MCF 10A (cell line): ENCODE measurements at regions not wholly inside any gene's neighbourhood (a gene's known extent, or its start where the extent isn't known, plus 50 kb on each side); places are given as distances from the start of the nearest gene placed in this dataset.

ENCODE experiments used
- BruUV-seq: library from RNA; stranded (reverse); fragments of 400-500 nt; replicated peaks from 2 replicates; lab custom pipeline; 2021; lab: Mats Ljungman, UMichigan
- CTCF ChIA-PET: fragments of 300-600 bp; sonication (Branson Sonifier 250); formaldehyde crosslinking; extraction: SDS; loops from one replicate; lab custom pipeline; 2021; ENCODE audit warnings: antibody characterized with exemption, inconsistent platforms; lab: Yijun Ruan, JAX
- POLR2A ChIA-PET: fragments of 300-600, 350-650 bp; sonication (Branson Sonifier 250); formaldehyde crosslinking; extraction: SDS; loops from one replicate; lab custom pipeline; 2020; ENCODE audit warnings: antibody characterized with exemption, inconsistent platforms; lab: Yijun Ruan, JAX
- DNase-seq: peaks from one replicate; pipeline ENCODE4 v3.0.0-alpha.2; 2018; ENCODE audit not compliant: unreplicated experiment
- H3K27ac Mint-ChIP-seq: one replicate; pipeline ENCODE4 v1.8.0; 2022; ENCODE audit warnings: mild to moderate bottlenecking, low read depth, mixed read lengths; ENCODE audit not compliant: unreplicated experiment
- H3K27me3 Mint-ChIP-seq: one replicate; pipeline ENCODE4 v1.8.0; 2022; ENCODE audit warnings: mixed read lengths; ENCODE audit not compliant: insufficient read depth, unreplicated experiment
- H3K36me3 Mint-ChIP-seq: one replicate; pipeline ENCODE4 v1.8.0; 2022; ENCODE audit warnings: mild to moderate bottlenecking, moderate library complexity, mixed read lengths; ENCODE audit not compliant: insufficient read depth, unreplicated experiment
- H3K4me1 Mint-ChIP-seq: one replicate; pipeline ENCODE4 v1.8.0; 2022; ENCODE audit warnings: mixed read lengths; ENCODE audit not compliant: insufficient read depth, unreplicated experiment
- H3K4me3 Mint-ChIP-seq: one replicate; pipeline ENCODE4 v1.8.0; 2022; ENCODE audit warnings: mild to moderate bottlenecking, moderate library complexity, mixed read lengths; ENCODE audit not compliant: unreplicated experiment
- H3K9me3 Mint-ChIP-seq: one replicate; pipeline ENCODE4 v1.8.0; 2022; ENCODE audit warnings: mixed read lengths; ENCODE audit not compliant: unreplicated experiment
- CTCF ChIP-seq: fragments of 200-600 bp; IDR thresholded peaks from one replicate; pipeline ENCODE4 v1.8.0; 2022; ENCODE audit warnings: antibody characterized with exemption, mild to moderate bottlenecking; ENCODE audit not compliant: unreplicated experiment
- intact Hi-C: fragments of 100-400 bp; cut with micrococcal nuclease; formaldehyde crosslinking; loops from 2 replicates; pipeline ENCODE4 v1.14.1; 2022

DNA sequence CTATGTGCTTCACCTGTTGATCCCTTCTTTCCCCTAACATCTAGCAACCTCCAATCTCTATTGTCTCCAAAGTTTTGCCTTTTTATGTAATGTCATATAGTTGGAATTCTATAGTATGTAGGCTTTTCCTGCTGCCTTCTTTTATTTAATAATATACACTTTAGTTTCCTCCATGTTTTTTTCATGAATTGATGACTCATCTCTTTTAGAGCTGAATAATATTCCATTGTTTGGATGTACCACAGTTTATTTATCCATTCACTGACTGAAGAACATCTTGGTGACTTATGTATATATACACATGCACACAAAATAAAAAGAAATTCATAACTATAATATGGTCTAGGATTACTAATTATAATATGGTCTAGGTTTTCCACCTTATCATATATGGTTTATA is 1314.2 kb downstream of the OTOL1 start:
- no peaks in the 10 kb centered on the region for H3K9me3 Mint-ChIP-seq
- H3K27me3 Mint-ChIP-seq: no peaks in the 10 kb centered on the region
- H3K27ac Mint-ChIP-seq: no peak overlapping the region
- TF ChIP-seq CTCF: no peak
- no peak overlapping the region for H3K4me3 Mint-ChIP-seq
- no peaks in the 10 kb centered on the region for H3K4me1 Mint-ChIP-seq
- no TSS peak for BruUV-seq
- CTCF ChIA-PET: no interaction called here
- POLR2A ChIA-PET: no interaction called here
- H3K36me3 Mint-ChIP-seq: no peaks in the 10 kb centered on the region
- DNase-seq: no peak
- intact Hi-C loops: no loop called here

DNA sequence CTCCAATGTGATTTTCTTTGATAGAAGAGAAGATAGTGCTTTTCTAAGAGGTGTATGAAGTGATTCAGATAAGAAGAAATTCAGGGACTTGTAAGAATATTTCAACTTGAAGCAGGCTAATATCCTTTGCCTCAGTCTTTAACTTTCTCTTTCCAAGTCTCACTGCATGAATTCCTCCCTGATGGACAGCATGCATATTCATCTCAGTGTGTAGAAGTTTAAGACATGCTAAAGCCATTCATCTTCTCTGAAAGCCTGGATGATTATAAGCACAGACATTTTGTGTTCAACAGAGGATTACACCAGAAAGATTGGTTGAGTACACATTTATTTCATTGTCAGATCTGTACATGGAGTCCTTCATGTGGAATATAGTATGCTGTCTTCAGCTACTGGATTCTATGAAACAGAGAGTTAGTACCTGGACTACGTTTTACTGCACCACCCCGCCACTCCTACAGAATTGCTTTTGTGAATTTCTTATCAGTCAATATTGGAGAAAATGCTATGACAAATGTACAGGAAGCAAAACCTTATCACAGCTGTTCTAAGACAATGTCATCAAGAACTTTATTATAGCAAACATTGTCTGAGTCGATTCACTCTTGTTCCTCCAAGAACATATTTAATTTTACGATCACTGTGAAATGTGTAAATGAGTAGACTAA is 1346.1 kb downstream of the OTOL1 start:
- no peak for TF ChIP-seq CTCF
- Mint-ChIP-seq H3K27ac (no peak overlapping the region), H3K36me3 (no peaks in the 10 kb centered on the region), H3K4me1 (no peaks in the 10 kb centered on the region), H3K27me3 (no peaks in the 10 kb centered on the region), H3K9me3 (no peaks in the 10 kb centered on the region), H3K4me3 (no peak overlapping the region)
- no peak for DNase-seq
- intact Hi-C loops: no loop called here
- BruUV-seq: no TSS peak
- CTCF ChIA-PET: interaction anchor here (0.6 kb wide), 1 partner anchor 548 kb away, joined by 6 read pairs; no protein-coding TSS in a partner anchor
- POLR2A ChIA-PET: no interaction called here

- POLR2A ChIA-PET: no interaction called here
- no peak overlapping the region for H3K27ac Mint-ChIP-seq
- no peak for DNase-seq
- BruUV-seq: no TSS peak
- H3K4me1 Mint-ChIP-seq: peaks cover 2% of the 10 kb centered on the region
- no peak for TF ChIP-seq CTCF
- H3K9me3 Mint-ChIP-seq: peaks cover 3% of the 10 kb centered on the region
- H3K36me3 Mint-ChIP-seq: no peaks in the 10 kb centered on the region
- intact Hi-C loops: no loop called here
- no peaks in the 10 kb centered on the region for H3K27me3 Mint-ChIP-seq
- CTCF ChIA-PET: no interaction called here
- H3K4me3 Mint-ChIP-seq: peak overlapping the region; percentile 3
These were observed 1349.3 kb downstream of the OTOL1 start for GRCh38 chr3:162845918-162846317.

DNA sequence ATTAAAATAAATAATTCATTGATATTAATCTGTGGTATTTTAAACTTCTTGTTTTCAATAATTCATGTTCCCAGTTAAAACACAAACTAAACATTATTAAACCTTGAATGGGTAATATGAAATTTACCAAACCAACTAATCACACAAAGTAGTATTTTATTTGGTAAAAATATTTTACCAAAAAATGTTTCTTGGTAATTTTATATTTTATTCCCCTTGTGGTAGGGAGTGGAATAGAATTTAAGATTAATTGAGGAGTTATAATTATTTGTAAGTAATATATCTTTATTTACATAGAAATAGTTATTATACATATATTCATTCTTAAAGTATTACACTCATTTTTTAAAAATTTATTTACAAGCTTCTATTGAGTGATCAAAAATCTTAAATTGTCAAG is 1350.9 kb downstream of the OTOL1 start:
- Mint-ChIP-seq H3K27me3 (no peaks in the 10 kb centered on the region), H3K4me1 (peaks cover 6% of the 10 kb centered on the region), H3K4me3 (no peak overlapping the region), H3K9me3 (peaks cover 6% of the 10 kb centered on the region), H3K36me3 (peaks cover 2% of the 10 kb centered on the region), H3K27ac (no peak overlapping the region)
- no TSS peak for BruUV-seq
- intact Hi-C loops: no loop called here
- ChIA-PET CTCF (no interaction called here), POLR2A (no interaction called here)
- TF ChIP-seq CTCF: no peak
- DNase-seq: no peak
